K562 (cell line): ENCODE measurements at regions not wholly inside any gene's neighbourhood (a gene's known extent, or its start where the extent isn't known, plus 50 kb on each side); places are given as distances from the start of the nearest gene placed in this dataset.
A peak's percentile ranks its signal among the peaks of the same experiment; 100 is the strongest.

ENCODE experiments used
- ATAC-seq: fragments of 200-7000 bp; cut with Tn5 transposase; 3 replicates; pipeline ENCODE4 v1.9.1; 2020; ENCODE audit warnings: moderate library complexity
- BruUV-seq: library from RNA; stranded (reverse); fragments of 400-500 nt; replicated peaks from 2 replicates; lab custom pipeline; 2021; lab: Mats Ljungman, UMichigan
- CTCF ChIA-PET: fragments of 300-600 bp; formaldehyde crosslinking; extraction: SDS; loops from one replicate; lab custom pipeline; 2021; ENCODE audit warnings: low intra/inter-chr PET ratio; lab: Yijun Ruan, JAX
- POLR2A ChIA-PET: fragments of 300-600, 350-650 bp; sonication (Branson Sonifier 250); formaldehyde crosslinking; extraction: SDS; loops from one replicate; lab custom pipeline; 2021; ENCODE audit warnings: antibody characterized with exemption, inconsistent platforms; lab: Yijun Ruan, JAX
- DNase-seq, 4 experiments: peaks; one replicate each; pipeline versions ENCODE4 v3.0.0 to v3.0.0-alpha.2; 2011 to 2018; ENCODE audit warnings: low spot score in 3 of 4, mixed read lengths in 3 of 4; ENCODE audit errors: extremely low read depth in 1 of 4
- FAIRE-seq: peaks from 2 replicates; lab custom pipeline; 2011; peaks lifted over from hg19 to GRCh38; lab: Jason Lieb, UNC
- H2AFZ ChIP-seq: 2 replicates; pipeline ENCODE4 v1.6.0; 2011; ENCODE audit warnings: low read depth, low read length, control low read depth, inconsistent platforms
- H3K27ac ChIP-seq: fragments of 200-600 bp; 3 replicates; pipeline ENCODE4 v1.8.0; 2011; ENCODE audit warnings: low read depth, mild to moderate bottlenecking, control low read depth, inconsistent platforms, low read length, moderate library complexity, mixed read lengths; ENCODE audit errors: extremely low read depth
- H3K27me3 ChIP-seq, 2 experiments: fragments of 300-600 bp in 1 of 2; 2 replicates in 1 of 2; 3 replicates in 1 of 2; pipeline versions ENCODE4 v1.6.0 to v1.8.0; 2011; ENCODE audit warnings: inconsistent platforms in 2 of 2, low read length in 2 of 2, mild to moderate bottlenecking in 1 of 2, mixed read lengths in 1 of 2, moderate library complexity in 1 of 2; ENCODE audit not compliant: control insufficient read depth in 2 of 2, insufficient read depth in 2 of 2
- H3K36me3 ChIP-seq: fragments of 300-600 bp; 3 replicates; pipeline ENCODE4 v1.8.0; 2011; ENCODE audit warnings: mild to moderate bottlenecking, low read length, inconsistent platforms; ENCODE audit not compliant: control insufficient read depth, insufficient read depth
- H3K4me1 ChIP-seq, 2 experiments: fragments of 200-600 bp in 1 of 2; replicated peaks in 1 of 2; 2 replicates in 1 of 2; 3 replicates in 1 of 2; pipeline versions ENCODE4 v1.5.1 to v1.8.0; 2011; ENCODE audit warnings: inconsistent platforms in 2 of 2, low read length in 2 of 2, mild to moderate bottlenecking in 1 of 2, mixed read lengths in 1 of 2, moderate library complexity in 1 of 2; ENCODE audit not compliant: control insufficient read depth in 2 of 2, insufficient read depth in 2 of 2
- H3K4me2 ChIP-seq: 2 replicates; pipeline ENCODE4 v1.6.1; 2011; ENCODE audit warnings: low read length, control low read depth, inconsistent platforms, mixed read lengths; ENCODE audit not compliant: insufficient read depth
- H3K4me3 ChIP-seq: fragments of 200-600 bp; sonication (generic), shearing (Covaris generic); 2 replicates; pipeline ENCODE4 v1.5.1; 2016; ENCODE audit warnings: control low read depth, inconsistent platforms
- H3K79me2 ChIP-seq: fragments of 200-600 bp; 3 replicates; pipeline ENCODE4 v1.8.0; 2011; ENCODE audit warnings: low read length, inconsistent platforms; ENCODE audit not compliant: control insufficient read depth, insufficient read depth
- H3K9ac ChIP-seq, 2 experiments: 2 replicates each; pipeline versions ENCODE4 v1.6.0 to v1.6.1; 2011; ENCODE audit warnings: low read depth in 2 of 2, low read length in 2 of 2, control low read depth in 1 of 2, inconsistent platforms in 1 of 2, mild to moderate bottlenecking in 1 of 2, mixed read lengths in 1 of 2; ENCODE audit not compliant: insufficient read depth in 1 of 2
- H3K9me1 ChIP-seq: one replicate; pipeline ENCODE4 v1.6.0; 2011; ENCODE audit warnings: inconsistent platforms, mild to moderate bottlenecking, low read length, moderate library complexity; ENCODE audit not compliant: control insufficient read depth, insufficient read depth
- H3K9me3 ChIP-seq: replicated peaks from 2 replicates; pipeline ENCODE4 v1.5.1; 2011; ENCODE audit warnings: low read depth, low read length, inconsistent platforms; ENCODE audit not compliant: control insufficient read depth, insufficient read depth
- H4K20me1 ChIP-seq: replicated peaks from 2 replicates; pipeline ENCODE4 v1.6.1; 2011; ENCODE audit warnings: low read length, inconsistent platforms, mixed read lengths; ENCODE audit not compliant: control insufficient read depth, insufficient read depth
- BRF1 ChIP-seq: IDR thresholded peaks from 3 replicates; pipeline ENCODE4 v1.6.1; 2011; ENCODE audit warnings: borderline replicate concordance, mild to moderate bottlenecking; ENCODE audit not compliant: insufficient read length; ENCODE audit errors: extremely low read depth
- CREBBP ChIP-seq: IDR thresholded peaks from one replicate; pipeline ENCODE4 v1.6.1; 2012; ENCODE audit warnings: low read depth, mild to moderate bottlenecking, control low read depth, inconsistent platforms, low read length
- DACH1 ChIP-seq: fragments of 450-650 bp; IDR thresholded peaks from 2 replicates; pipeline ENCODE4 v1.6.1; 2018; ENCODE audit not compliant: partially characterized antibody
- DLX4 ChIP-seq: fragments of 250-450 bp; sonication (Bioruptor Pico); IDR thresholded peaks from 2 replicates; pipeline ENCODE4 v1.6.1; 2021; ENCODE audit warnings: mild to moderate bottlenecking
- ESRRA ChIP-seq: fragments of 450-650 bp; IDR thresholded peaks from 2 replicates; pipeline ENCODE4 v1.6.1; 2014; ENCODE audit warnings: low read depth, mild to moderate bottlenecking, moderate library complexity, borderline replicate concordance
- HDAC8 ChIP-seq: fragments of 450-650 bp; IDR thresholded peaks from 2 replicates; pipeline ENCODE4 v1.6.1; 2016; ENCODE audit warnings: mild to moderate bottlenecking, missing genetic modification characterization, moderate library complexity, missing compliant biosample characterization
- JUN ChIP-seq, 2 experiments: sonication (generic) in 1 of 2; formaldehyde crosslinking in 1 of 2; IDR thresholded peaks; 2 replicates each; pipeline versions ENCODE4 v1.6.1 to v1.8.0; 2012 to 2022; ENCODE audit warnings: borderline replicate concordance in 2 of 2, mild to moderate bottlenecking in 2 of 2, improper control_type of control experiment in 1 of 2, low read depth in 1 of 2, low read length in 1 of 2, missing genetic modification reagents in 1 of 2
- MCM2 ChIP-seq: fragments of 450-650 bp; IDR thresholded peaks from 2 replicates; pipeline ENCODE4 v1.6.1; 2017; ENCODE audit warnings: low read depth, mild to moderate bottlenecking
- NEUROD1 ChIP-seq: fragments of 150-350 bp; IDR thresholded peaks from 2 replicates; pipeline ENCODE4 v1.6.1; 2014; ENCODE audit warnings: borderline replicate concordance, low read length, low read depth; ENCODE audit not compliant: partially characterized antibody
- PKNOX1 ChIP-seq: fragments of 450-650 bp; IDR thresholded peaks from 2 replicates; pipeline ENCODE4 v1.6.1; 2016
- RBBP5 ChIP-seq: fragments of 200-600 bp; sonication (generic); IDR thresholded peaks from 2 replicates; pipeline ENCODE4 v1.6.1; 2012; ENCODE audit warnings: borderline replicate concordance, mild to moderate bottlenecking, low read length, control low read depth, inconsistent platforms; ENCODE audit not compliant: insufficient read depth, poor library complexity, severe bottlenecking
- SIRT6 ChIP-seq: IDR thresholded peaks from one replicate; pipeline ENCODE4 v1.6.1; 2012; ENCODE audit warnings: low read depth, mild to moderate bottlenecking, control low read depth, inconsistent platforms, low read length, moderate library complexity
- TRIM25 ChIP-seq: fragments of 450-650 bp; IDR thresholded peaks from 2 replicates; pipeline ENCODE4 v1.7.0; 2016; ENCODE audit warnings: borderline replicate concordance
- XRCC5 ChIP-seq: fragments of 200-400 bp; formaldehyde crosslinking; IDR thresholded peaks from 2 replicates; pipeline ENCODE4 v1.6.1; 2017; ENCODE audit warnings: low read depth, mild to moderate bottlenecking, low read length
- ZNF347 ChIP-seq: fragments of 450-650 bp; formaldehyde crosslinking; IDR thresholded peaks from 2 replicates; pipeline ENCODE4 v1.4.0; 2020; ENCODE audit warnings: low read depth, mild to moderate bottlenecking, moderate library complexity
- ZNF830 ChIP-seq: fragments of 250-450 bp; sonication (Bioruptor Pico); IDR thresholded peaks from 2 replicates; pipeline ENCODE4 v1.5.0; 2021; ENCODE audit warnings: mild to moderate bottlenecking
- WGBS: fragments of 100-300 bp; shearing (Covaris generic); methylation state at CpG from one replicate; pipeline ENCODE4 v1.1.6; 2016; ENCODE audit warnings: low coverage, mixed read lengths; ENCODE audit not compliant: insufficient coverage; ENCODE audit errors: missing lambda C conversion rate; 5-methylcytosine and 5-hydroxymethylcytosine counted together
- in situ Hi-C: fragments of 300-500 bp; cut with MboI; formaldehyde crosslinking; loops from 4 replicates; pipeline ENCODE4 v1.15.0; 2018; ENCODE audit warnings: inconsistent platforms, mixed read lengths
- intact Hi-C: fragments of 100-400 bp; cut with micrococcal nuclease; formaldehyde crosslinking; loops from 2 replicates; pipeline ENCODE4 v1.14.2; 2022

GRCh38 chrX:80334583-80334982 lies 85.7 kb upstream of the TENT5D start:
- no peak overlapping the region for H3K4me2 ChIP-seq
- no peak overlapping the region for H3K9ac ChIP-seq
- no peaks in the 10 kb centered on the region for H3K4me1 ChIP-seq
- 28% methylated on average over 3 of the region's 7 CpGs for WGBS
- no peak overlapping the region for H3K4me3 ChIP-seq
- H3K9me1 ChIP-seq, result no peaks in the 10 kb centered on the region
- in situ Hi-C loops (no loop called here), intact Hi-C loops (no loop called here)
- no peak for FAIRE-seq
- H3K79me2 ChIP-seq, result no peaks in the 10 kb centered on the region
- no peaks in the 10 kb centered on the region for H3K36me3 ChIP-seq
- TF ChIP-seq BRF1, result no peak
- TF ChIP-seq PKNOX1, result no peak
- no peak for TF ChIP-seq SIRT6
- no peak for TF ChIP-seq ZNF347 (CRISPR knock-in tag)
- TF ChIP-seq CREBBP, result no peak
- TF ChIP-seq RBBP5, result no peak
- TF ChIP-seq JUN (IDR thresholded peaks at IDR 0.05; ENCODE audit: borderline replicate concordance, low read depth, low read length), result no peak
- no peak for TF ChIP-seq JUN (CRISPR knock-in tag; IDR thresholded peaks at IDR 0.05; ENCODE audit: borderline replicate concordance)
- no peak for TF ChIP-seq ESRRA
- no peak for TF ChIP-seq XRCC5
- no peak for TF ChIP-seq NEUROD1
- no peak for TF ChIP-seq HDAC8 (tag)
- TF ChIP-seq DLX4 (CRISPR knock-in tag), result no peak
- TF ChIP-seq ZNF830 (CRISPR knock-in tag), result no peak
- TF ChIP-seq MCM2, result no peak
- no peak for TF ChIP-seq TRIM25
- TF ChIP-seq DACH1, result no peak
- no peaks in the 10 kb centered on the region for H3K27me3 ChIP-seq
- no peak for ATAC-seq
- no peak for DNase-seq
- no peak overlapping the region for H3K27ac ChIP-seq
- H2AFZ ChIP-seq, result no peak overlapping the region
- POLR2A ChIA-PET, result no interaction called here
- CTCF ChIA-PET, result no interaction called here
- 0 out of 2 replicates have a peak, but pooled peaks cover 2% of the 10 kb centered on the region for H3K9me3 ChIP-seq
- H4K20me1 ChIP-seq, result no peaks in the 10 kb centered on the region
- BruUV-seq, result TSS peak; percentile 69
